GM20000 (cell line): ENCODE measurements at regions not wholly inside any gene's neighbourhood (a gene's known extent, or its start where the extent isn't known, plus 50 kb on each side); places are given as distances from the start of the nearest gene placed in this dataset.

Experiments used
- DNase-seq: peaks from one replicate; pipeline ENCODE4 v3.0.0; 2012; ENCODE audit warnings: low spot score
- CTCF ChIP-seq: IDR thresholded peaks from 2 replicates; pipeline ENCODE4 v1.5.1; 2012; ENCODE audit warnings: mild to moderate bottlenecking, control low read depth; ENCODE audit errors: extremely low read depth, missing control alignments

GRCh38 chr12:130258863-130259262 is 78.8 kb upstream of the PIWIL1 start:
- TF ChIP-seq CTCF: no peak
- DNase-seq: no peak

GRCh38 chr12:130263025-130263424 is 74.7 kb upstream of the PIWIL1 start:
- TF ChIP-seq CTCF: no peak
- DNase-seq: no peak

GRCh38 chr12:130263996-130264395 is 73.7 kb upstream of the PIWIL1 start:
- no peak for DNase-seq
- no peak for TF ChIP-seq CTCF

- TF ChIP-seq CTCF: no peak
- no peak for DNase-seq
Measured at GRCh38 chr12:130266751-130267150, 70.9 kb upstream of the PIWIL1 start.

GRCh38 chr12:130280231-130280630 is 57.5 kb upstream of the PIWIL1 start:
- TF ChIP-seq CTCF: no peak
- no peak for DNase-seq

GRCh38 chr12:130280742-130281141 is 56.9 kb upstream of the PIWIL1 start:
- no peak for DNase-seq
- TF ChIP-seq CTCF: no peak

- TF ChIP-seq CTCF: peak; percentile 22
- no peak for DNase-seq
Measured at GRCh38 chr12:130281153-130281799, 56.4 kb upstream of the PIWIL1 start.
